DND-41 (cell line): ENCODE measurements at regions not wholly inside any gene's neighbourhood (a gene's known extent, or its start where the extent isn't known, plus 50 kb on each side); places are given as distances from the start of the nearest gene placed in this dataset.
"Not testable (repeated sequence)": the region's sequence is repeated elsewhere in the genome, so short reads cannot be mapped to it uniquely, and the experiment has no call there.

Experiments used
- EZH2 ChIP-seq: IDR thresholded peaks from 3 replicates; pipeline ENCODE4 v1.6.1; 2012; ENCODE audit warnings: borderline replicate concordance, low read depth, mild to moderate bottlenecking, moderate library complexity, low read length, inconsistent platforms; ENCODE audit not compliant: severe bottlenecking
- TF ChIP-seq, protein P1 (sequence below): IDR thresholded peaks from 2 replicates; pipeline ENCODE4 v1.5.1; 2012; ENCODE audit warnings: borderline replicate concordance, low read length, moderate library complexity, mild to moderate bottlenecking; ENCODE audit not compliant: poor library complexity, severe bottlenecking; ENCODE audit errors: extremely low read depth

DNA sequence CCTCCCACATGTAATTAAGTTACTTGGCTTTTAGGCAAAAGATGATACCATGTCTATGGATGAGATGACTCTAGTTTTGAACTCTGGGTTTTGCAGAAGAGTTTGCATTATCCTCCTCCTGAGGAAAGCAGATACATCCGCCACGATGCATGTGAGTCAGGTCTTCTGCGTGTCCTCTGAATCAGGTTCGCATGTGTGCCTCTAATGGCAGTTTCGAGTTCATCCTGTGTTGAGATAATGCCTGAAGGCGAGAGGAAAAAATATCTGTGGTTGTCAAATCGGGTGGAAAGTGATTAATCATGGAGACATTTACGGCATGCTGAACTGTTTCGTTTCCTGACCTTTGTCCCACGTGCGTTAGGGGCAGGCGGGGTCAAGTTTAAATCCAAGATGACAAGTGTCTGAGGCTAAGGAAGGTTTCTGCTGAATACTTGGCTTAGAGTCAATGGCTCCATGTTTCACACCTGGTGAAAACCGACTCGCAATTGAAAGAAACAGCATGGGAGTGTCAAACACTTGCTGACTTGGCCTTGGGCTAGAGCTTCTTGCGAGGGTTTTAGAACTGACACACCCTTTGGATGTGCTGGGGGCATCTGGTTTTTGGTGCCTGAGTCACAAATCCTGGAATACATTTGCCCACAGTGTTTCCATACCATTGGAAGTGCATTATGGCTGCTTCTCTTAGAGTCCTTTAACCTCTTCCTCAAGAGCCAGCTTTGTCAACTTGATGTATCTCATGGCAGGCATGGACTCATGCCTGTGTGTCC, 216.1 kb upstream of the PLGLB1 start:
- TF ChIP-seq, protein P1, sequence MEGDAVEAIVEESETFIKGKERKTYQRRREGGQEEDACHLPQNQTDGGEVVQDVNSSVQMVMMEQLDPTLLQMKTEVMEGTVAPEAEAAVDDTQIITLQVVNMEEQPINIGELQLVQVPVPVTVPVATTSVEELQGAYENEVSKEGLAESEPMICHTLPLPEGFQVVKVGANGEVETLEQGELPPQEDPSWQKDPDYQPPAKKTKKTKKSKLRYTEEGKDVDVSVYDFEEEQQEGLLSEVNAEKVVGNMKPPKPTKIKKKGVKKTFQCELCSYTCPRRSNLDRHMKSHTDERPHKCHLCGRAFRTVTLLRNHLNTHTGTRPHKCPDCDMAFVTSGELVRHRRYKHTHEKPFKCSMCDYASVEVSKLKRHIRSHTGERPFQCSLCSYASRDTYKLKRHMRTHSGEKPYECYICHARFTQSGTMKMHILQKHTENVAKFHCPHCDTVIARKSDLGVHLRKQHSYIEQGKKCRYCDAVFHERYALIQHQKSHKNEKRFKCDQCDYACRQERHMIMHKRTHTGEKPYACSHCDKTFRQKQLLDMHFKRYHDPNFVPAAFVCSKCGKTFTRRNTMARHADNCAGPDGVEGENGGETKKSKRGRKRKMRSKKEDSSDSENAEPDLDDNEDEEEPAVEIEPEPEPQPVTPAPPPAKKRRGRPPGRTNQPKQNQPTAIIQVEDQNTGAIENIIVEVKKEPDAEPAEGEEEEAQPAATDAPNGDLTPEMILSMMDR: not testable (repeated sequence)
- not testable (repeated sequence) for TF ChIP-seq EZH2
